HG02571 (cell line): ENCODE measurements at regions not wholly inside any gene's neighbourhood (a gene's known extent, or its start where the extent isn't known, plus 50 kb on each side); places are given as distances from the start of the nearest gene placed in this dataset.

Experiments used
- ATAC-seq: cut with Tn5 transposase; IDR thresholded peaks from one replicate; pipeline ENCODE4 v1.9.1; 2021; ENCODE audit warnings: mild to moderate bottlenecking, moderate library complexity; ENCODE audit not compliant: unreplicated experiment

DNA sequence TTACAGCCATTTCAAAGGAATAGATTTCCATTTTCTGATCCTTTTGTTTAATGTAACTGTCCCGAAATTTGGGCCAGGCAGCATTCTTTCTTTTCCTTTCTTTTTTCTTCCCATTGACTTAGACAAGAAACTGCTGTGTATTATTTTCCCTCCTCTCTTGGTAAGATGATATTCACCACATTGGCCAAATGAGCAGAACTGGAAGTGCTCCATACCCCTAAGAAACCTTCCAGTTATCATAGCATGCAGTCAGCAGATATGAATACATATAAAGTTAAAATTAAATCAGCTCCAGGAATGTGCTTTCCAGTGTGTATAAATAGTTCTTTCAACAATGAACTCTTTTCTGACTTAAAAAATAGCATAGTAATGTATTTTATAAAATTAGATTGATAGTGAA, 168.5 kb upstream of the GAS1 start:
- no peak for ATAC-seq

DNA sequence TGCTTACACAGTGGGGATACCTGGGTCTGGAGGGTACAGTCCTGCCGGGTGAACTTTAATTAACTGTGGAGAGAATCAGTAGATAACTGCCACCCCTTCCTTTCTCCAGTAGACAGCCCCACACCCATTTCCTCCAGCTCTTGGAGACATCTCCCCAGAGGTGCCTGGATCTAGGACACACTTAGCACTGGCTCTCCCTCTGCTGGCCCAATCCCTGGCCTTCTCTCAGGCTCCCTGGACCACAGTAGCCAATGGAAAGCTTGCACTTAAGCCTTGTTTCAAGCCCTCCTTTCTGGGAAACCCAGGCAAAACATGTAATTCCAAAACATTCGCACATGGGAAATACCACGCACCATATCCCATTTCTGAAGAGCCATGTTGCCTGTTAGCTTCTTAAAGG, 169.2 kb upstream of the GAS1 start:
- no peak for ATAC-seq

GRCh38 chr9:87118594-87118993, 171.3 kb upstream of the GAS1 start:
- no peak for ATAC-seq

DNA sequence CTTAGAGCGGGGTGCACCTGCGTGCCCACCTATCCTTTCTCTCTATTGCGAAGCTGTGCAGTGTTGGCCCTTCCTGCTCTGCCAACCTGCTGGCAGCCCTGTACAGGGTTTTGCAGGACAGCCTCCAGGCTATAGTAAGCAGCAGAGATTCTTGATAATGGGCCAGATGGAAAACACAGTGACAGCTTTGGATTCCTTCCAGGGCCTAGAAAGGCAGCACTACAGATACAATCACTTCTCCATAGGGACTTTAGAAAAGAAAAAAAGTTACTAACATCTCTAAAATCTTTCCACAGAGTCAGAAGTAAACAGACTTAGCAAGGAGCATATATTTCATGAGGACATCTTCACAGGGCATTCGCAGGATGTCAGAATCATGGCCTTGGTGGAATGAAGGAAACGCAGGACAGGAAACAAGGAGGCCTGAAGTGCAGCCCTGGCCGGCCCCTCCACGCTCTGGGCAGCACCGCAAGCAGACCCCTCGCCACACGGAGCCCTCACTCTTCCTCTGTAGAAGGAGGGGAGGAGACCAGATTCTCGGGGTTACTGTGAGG, 172.1 kb upstream of the GAS1 start:
- ATAC-seq: no peak

DNA sequence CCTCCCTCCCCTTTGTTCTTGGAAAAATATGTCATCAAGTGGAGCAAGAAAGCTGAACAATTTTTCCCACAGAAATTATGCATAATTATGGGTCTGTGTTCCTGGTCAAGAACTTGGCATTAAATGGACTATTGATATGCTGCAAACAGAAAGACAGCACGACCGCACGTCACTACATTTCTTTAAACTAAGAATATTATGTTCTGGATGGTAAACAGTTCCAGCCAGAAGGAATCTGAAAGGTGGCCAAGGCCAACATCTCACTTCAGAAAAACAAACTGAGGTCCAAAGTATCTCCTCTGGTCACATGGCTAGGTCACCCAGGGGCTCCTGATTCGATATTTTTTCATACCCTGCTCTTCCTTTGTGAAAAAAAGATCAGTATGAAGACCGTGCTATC, 173.3 kb upstream of the GAS1 start:
- ATAC-seq: no peak

DNA sequence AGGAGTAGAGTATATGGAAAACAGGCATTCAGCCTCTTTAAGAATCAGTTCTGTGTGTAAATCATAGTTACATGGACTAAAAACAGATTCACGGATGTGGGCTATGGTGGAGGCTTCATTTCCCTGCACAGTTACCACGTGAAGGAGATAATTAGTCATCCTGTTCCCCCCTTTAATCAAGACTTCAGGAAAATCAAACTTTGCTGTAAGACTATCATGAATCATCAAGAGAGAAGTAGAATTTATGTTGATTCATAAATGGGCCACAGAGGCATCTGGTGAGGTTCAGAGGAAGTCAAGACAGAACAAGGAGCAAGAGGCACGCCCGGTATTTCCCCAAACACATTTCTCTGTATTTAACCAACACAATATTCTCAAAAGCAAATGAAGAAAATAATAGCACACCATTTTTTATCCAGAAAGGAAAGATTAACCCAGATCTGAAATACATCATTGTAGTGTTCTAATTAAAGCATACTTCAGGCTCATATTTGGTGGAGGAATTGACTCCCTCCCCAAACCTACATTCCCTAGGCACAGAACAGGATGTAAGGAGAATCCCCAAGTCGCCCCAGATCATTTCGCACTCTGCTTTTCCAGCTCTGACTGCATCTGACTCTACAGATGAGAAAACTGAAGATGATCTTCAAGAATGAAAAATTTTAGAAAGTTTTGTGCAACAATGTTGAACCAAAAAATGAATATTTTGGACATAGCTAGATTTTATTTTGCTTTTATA, 175.8 kb upstream of the GAS1 start:
- ATAC-seq: no peak

GRCh38 chr9:87123830-87124229, 176.5 kb upstream of the GAS1 start:
- ATAC-seq: no peak

DNA sequence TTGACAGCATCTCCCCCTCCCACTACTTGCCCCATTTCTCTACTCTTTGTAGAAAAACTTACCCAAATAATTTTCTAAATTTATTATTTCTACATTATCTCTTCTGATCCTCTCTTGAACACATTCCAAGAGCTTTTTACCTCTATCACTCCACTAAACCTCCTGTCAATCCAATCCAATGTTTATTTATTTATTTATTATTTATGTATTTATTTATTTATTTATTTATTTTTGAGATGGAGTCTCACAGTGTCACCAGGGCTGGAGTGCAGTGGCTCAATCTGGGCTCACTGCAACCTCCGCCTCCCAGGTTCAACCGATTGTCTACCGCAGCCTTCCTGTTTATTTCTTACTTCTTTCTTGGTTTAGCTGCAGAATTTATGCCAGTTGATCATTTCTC, 178.5 kb upstream of the GAS1 start:
- no peak for ATAC-seq

GRCh38 chr9:87127543-87127942, 180.2 kb upstream of the GAS1 start:
- no peak for ATAC-seq

DNA sequence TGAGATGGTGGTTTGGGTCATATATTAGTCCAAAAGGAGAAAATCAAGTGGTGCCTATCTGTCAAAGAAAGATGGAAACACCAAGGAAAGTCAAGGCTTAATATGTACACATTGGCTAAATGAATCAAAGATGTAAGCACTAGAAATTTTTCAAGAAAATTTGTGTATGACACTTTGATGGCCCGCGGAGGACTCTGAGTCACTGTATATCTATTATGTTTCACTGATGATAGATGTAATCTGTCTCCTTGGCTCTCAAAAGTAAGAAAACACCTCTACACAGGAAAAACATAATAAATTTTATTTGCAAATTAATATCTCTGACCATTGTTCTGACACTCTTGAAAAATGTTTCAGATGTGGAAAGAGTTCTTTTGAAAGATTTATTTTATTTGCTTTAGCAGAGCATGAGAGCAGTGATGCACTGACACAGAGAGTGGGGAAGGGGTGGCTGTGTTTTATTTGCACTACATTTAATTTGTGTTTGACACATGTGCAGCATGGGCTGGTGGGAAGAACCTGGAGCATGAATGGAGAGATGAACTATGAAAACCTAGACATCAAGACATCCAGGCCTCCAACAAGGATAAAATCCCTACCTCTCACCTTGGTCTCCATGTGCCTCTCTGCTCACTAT, 180.8 kb upstream of the GAS1 start:
- no peak for ATAC-seq

GRCh38 chr9:87128844-87129493, 181.7 kb upstream of the GAS1 start:
- ATAC-seq: no peak

DNA sequence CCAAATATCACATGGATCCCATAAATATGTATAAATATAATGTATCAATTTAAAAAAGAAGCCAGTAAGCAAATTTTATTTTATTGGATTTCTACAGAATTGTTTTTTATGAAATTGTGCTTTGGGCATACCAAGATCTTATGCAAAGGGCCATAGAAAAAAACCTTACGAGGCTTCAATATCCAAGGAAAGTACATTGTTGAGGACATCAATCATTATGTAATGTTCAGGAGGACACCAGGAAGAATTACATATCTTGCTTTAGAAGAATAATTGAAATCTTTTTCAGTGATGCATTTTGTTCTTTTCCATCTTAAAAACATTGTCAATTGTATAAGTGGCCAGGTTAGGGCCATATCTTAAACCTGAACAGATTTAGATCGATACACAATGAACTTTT, 187.8 kb upstream of the GAS1 start:
- no peak for ATAC-seq

- no peak for ATAC-seq
These were observed 190.4 kb upstream of the GAS1 start for GRCh38 chr9:87137718-87138117.

DNA sequence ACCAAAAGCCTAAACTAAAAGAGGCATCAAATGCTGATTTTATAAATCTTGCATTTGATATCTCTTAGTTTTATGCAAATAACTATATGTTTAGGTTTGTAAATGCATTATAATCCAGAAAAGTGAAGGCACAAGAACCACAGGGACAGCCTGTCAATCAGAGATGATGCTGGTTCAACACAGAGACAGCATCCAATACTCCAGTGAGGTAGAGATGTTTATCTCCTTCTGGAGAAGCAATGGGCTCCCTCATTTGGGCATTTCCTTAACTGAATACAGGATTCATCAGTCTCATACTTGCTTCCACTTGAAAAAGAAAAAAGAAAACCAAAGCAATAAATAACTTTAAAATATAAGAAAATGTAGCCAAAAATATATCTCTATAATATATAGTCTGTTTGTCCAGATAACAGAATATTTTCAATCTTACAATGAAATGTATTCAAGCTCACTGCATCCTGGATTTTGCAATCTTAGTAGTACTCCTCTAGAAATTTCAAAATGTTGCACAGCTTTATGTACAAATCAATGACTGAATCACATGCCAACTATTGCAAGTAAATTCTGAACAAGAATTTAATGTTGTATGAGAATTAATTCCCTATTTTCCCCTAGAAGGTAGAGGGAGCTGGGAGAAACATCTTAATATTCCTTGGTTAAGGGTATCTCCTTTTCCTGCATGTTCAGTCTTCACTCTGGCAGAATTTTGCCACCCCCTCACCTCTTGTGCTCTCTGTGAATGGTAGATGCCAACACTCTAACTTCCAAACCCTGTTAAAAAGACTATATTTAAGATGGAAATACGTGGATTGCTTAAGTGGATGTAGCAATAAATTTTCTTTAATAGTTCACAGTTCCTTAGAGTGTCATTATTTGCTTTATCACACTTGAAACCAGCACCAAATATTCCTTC, 191.1 kb upstream of the GAS1 start:
- ATAC-seq: no peak

DNA sequence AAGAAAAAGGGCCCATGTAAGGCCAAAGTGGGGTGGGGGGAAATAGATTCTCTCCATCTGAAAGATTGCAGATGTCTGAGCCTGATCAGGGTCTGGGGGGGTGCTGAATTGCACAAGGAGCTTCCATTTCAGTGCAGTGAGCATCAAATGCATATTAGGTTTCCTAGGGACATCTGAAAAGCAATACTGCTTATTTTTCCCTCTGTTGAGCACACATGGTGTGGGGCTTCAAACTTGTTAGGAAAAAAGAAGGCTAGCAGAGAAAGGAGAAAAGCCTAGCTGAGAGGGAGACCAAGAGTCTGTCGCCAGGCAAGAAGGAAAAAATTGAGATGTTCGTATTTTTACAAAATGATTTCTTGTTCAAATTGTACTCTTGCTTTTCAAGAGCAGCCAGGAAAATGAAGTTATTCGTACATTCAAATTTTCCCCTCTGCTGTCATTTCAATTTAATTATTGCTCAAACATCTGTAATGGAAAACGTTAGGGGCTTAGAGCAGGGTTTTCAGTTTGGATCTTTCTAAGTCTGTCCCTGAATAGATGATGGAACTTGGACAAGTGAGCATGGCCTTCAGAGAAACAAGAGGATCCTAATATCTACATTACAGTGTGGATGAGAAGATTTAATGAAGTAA, 191.9 kb upstream of the GAS1 start:
- ATAC-seq: no peak

DNA sequence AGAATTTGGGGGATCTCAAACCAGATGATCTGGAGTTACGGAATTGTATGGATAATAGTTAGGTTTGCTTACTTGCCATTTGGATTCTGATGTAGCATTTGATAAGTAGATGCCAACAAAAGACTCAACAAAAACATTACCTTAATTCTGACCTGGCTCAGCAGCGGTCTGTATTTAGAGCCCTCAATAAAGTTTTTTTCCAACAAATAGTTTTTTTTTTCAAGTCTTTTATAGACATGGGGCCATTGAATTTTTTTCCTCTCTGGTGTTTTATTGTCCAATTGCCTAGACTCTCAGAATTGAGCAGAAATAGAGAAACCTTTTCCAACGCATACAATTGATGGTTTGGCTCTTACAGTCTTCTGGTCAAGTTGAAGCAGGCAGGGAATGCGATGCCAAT, 192.8 kb upstream of the GAS1 start:
- ATAC-seq: no peak

GRCh38 chr9:87140605-87141109, 193.4 kb upstream of the GAS1 start:
- ATAC-seq: no peak

DNA sequence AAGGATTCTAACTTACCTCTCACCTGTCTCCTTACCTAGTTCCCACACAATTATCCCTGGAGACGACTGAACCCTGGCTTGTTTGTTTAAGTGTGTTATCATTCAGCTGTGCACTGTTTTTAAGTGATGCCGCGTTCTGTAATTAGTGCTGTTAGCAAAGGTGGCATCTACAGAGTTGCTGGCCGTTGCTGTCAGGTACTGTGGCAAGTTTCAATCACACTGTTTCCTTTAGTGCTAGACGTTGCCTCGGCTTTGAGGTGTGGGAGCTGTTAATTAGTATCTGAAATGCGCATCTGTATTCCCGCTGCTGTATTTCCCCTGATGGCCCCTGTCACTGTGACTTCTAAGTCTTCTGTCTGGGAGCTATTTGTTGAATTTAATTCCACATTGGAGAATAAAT, 193.8 kb upstream of the GAS1 start:
- ATAC-seq: no peak

- no peak for ATAC-seq
These were observed 199.6 kb upstream of the GAS1 start for GRCh38 chr9:87146933-87147332.

- ATAC-seq: no peak
These were observed 200.5 kb upstream of the GAS1 start for GRCh38 chr9:87147839-87148238.
